HCT116 (cell line): ENCODE measurements at regions not wholly inside any gene's neighbourhood (a gene's known extent, or its start where the extent isn't known, plus 50 kb on each side); places are given as distances from the start of the nearest gene placed in this dataset.

Source experiments
- ATAC-seq: fragments of 200-7000 bp; cut with Tn5 transposase; 2 replicates; pipeline ENCODE4 v1.9.1; 2020; ENCODE audit warnings: mild to moderate bottlenecking, moderate library complexity
- BruUV-seq: library from RNA; stranded (reverse); fragments of 400-500 nt; replicated peaks from 2 replicates; lab custom pipeline; 2021; lab: Mats Ljungman, UMichigan
- CTCF ChIA-PET: fragments of 300-600 bp; sonication (Branson Sonifier 250); formaldehyde crosslinking; loops from one replicate; lab custom pipeline; 2021; ENCODE audit warnings: antibody characterized with exemption; lab: Charles Lee
- POLR2A ChIA-PET: fragments of 300-600, 350-600 bp; sonication (Branson Sonifier 250); formaldehyde crosslinking; loops from one replicate; lab custom pipeline; 2021; ENCODE audit warnings: antibody characterized with exemption; lab: Charles Lee
- RAD21 ChIA-PET, 2 experiments: fragments of 300-600 bp; sonication (Branson Sonifier 250); formaldehyde crosslinking; loops; one replicate each; lab custom pipeline; 2023; ENCODE audit warnings: low total read pairs in 2 of 2; ENCODE audit not compliant: uncharacterized antibody in 2 of 2, unreplicated experiment in 2 of 2, low non-redundant PET in 1 of 2; lab: Charles Lee
- DNase-seq: peaks from one replicate; pipeline ENCODE4 v3.0.0-alpha.2; 2010; ENCODE audit warnings: low read depth, low spot score
- H2AFZ ChIP-seq: fragments of 200-600 bp; shearing (Covaris generic), sonication (generic); 2 replicates; pipeline ENCODE4 v1.6.1; 2017; ENCODE audit warnings: low read depth, mixed run types, mixed read lengths, antibody characterized with exemption, low read length; ENCODE audit not compliant: poor library complexity, severe bottlenecking
- H3K27ac ChIP-seq: 2 replicates; pipeline ENCODE4 v1.5.1; 2012; ENCODE audit warnings: low read depth, low read length
- H3K27me3 ChIP-seq: fragments of 200-600 bp; sonication (generic); 2 replicates; pipeline ENCODE4 v1.6.1; 2016; ENCODE audit warnings: mixed run types, low read length, mixed read lengths; ENCODE audit not compliant: insufficient read depth
- H3K36me3 ChIP-seq, 2 experiments: fragments of 200-500 bp in 1 of 2; fragments of 200-600 bp in 1 of 2; sonication (Bioruptor generic) in 1 of 2; sonication (generic) in 1 of 2; 2 replicates each; pipeline versions ENCODE4 v1.5.1 to v1.6.1; 2014 to 2016; ENCODE audit warnings: low read length in 2 of 2, inconsistent platforms in 1 of 2, mixed read lengths in 1 of 2, mixed run types in 1 of 2; ENCODE audit not compliant: insufficient read depth in 2 of 2, control insufficient read depth in 1 of 2
- H3K4me1 ChIP-seq, 2 experiments: fragments of 200-600 bp in 1 of 2; sonication (generic) in 1 of 2; 2 replicates each; pipeline versions ENCODE4 v1.5.1 to v1.6.1; 2012 to 2017; ENCODE audit warnings: low read length in 2 of 2, inconsistent platforms in 1 of 2, mild to moderate bottlenecking in 1 of 2, mixed read lengths in 1 of 2, mixed run types in 1 of 2, moderate library complexity in 1 of 2; ENCODE audit not compliant: insufficient read depth in 2 of 2, control insufficient read depth in 1 of 2
- H3K4me2 ChIP-seq: fragments of 200-600 bp; sonication (generic); 2 replicates; pipeline ENCODE4 v1.6.1; 2017; ENCODE audit warnings: mixed run types, low read length, mixed read lengths
- H3K4me3 ChIP-seq, 2 experiments: fragments of 200-600 bp in 1 of 2; sonication (generic) in 1 of 2; replicated peaks in 1 of 2; 2 replicates each; pipeline ENCODE4 v1.5.1; 2011 to 2016; ENCODE audit warnings: low read length in 2 of 2, control low read depth in 1 of 2, low read depth in 1 of 2, mild to moderate bottlenecking in 1 of 2, mixed read lengths in 1 of 2, mixed run types in 1 of 2
- H3K79me2 ChIP-seq: fragments of 200-600 bp; sonication (generic); 2 replicates; pipeline ENCODE4 v1.6.1; 2017; ENCODE audit warnings: mild to moderate bottlenecking, mixed run types, low read length, moderate library complexity, mixed read lengths; ENCODE audit not compliant: insufficient read depth
- H3K9ac ChIP-seq: fragments of 200-600 bp; sonication (generic); 2 replicates; pipeline ENCODE4 v1.6.1; 2016; ENCODE audit warnings: low read length, mixed read lengths
- H3K9me2 ChIP-seq: fragments of 200-600 bp; sonication (generic), shearing (Covaris generic); 2 replicates; pipeline ENCODE4 v1.6.1; 2017; ENCODE audit warnings: mixed run types, mild to moderate bottlenecking, moderate library complexity; ENCODE audit not compliant: insufficient read depth
- H3K9me3 ChIP-seq, 2 experiments: fragments of 200-500 bp in 1 of 2; fragments of 200-600 bp in 1 of 2; sonication (Bioruptor generic) in 1 of 2; sonication (generic) in 1 of 2; 2 replicates each; pipeline ENCODE4 v1.6.1; 2014 to 2017; ENCODE audit warnings: low read length in 2 of 2, mixed read lengths in 2 of 2, inconsistent platforms in 1 of 2, low read depth in 1 of 2, mild to moderate bottlenecking in 1 of 2, mixed run types in 1 of 2, moderate library complexity in 1 of 2; ENCODE audit not compliant: control insufficient read depth in 1 of 2, insufficient read depth in 1 of 2
- H4K20me1 ChIP-seq: fragments of 200-600 bp; sonication (generic), shearing (Covaris generic); 2 replicates; pipeline ENCODE4 v1.6.1; 2017; ENCODE audit warnings: mixed run types, mild to moderate bottlenecking, moderate library complexity; ENCODE audit not compliant: insufficient read depth
- CBX3 ChIP-seq: IDR thresholded peaks from 2 replicates; pipeline ENCODE4 v1.6.1; 2012; ENCODE audit warnings: low read depth
- CEBPB ChIP-seq: IDR thresholded peaks from 2 replicates; pipeline ENCODE4 v1.6.1; 2012; ENCODE audit warnings: low read depth
- EGR1 ChIP-seq: IDR thresholded peaks from 2 replicates; pipeline ENCODE4 v1.6.1; 2012; ENCODE audit warnings: low read depth
- ELF1 ChIP-seq: IDR thresholded peaks from 2 replicates; pipeline ENCODE4 v1.6.1; 2012; ENCODE audit warnings: low read depth, borderline replicate concordance
- EZH2 ChIP-seq: fragments of 200-600 bp; sonication (generic); IDR thresholded peaks from 2 replicates; pipeline ENCODE4 v1.6.1; 2017; ENCODE audit warnings: antibody characterized with exemption, mixed run types
- EZH2phosphoT487 ChIP-seq: fragments of 200-600 bp; IDR thresholded peaks from 2 replicates; pipeline ENCODE4 v1.6.1; 2018; ENCODE audit warnings: antibody characterized with exemption, borderline replicate concordance
- FOSL1 ChIP-seq: IDR thresholded peaks from 2 replicates; pipeline ENCODE4 v1.6.1; 2012; ENCODE audit warnings: low read depth
- JUND ChIP-seq: IDR thresholded peaks from 2 replicates; pipeline ENCODE4 v1.6.1; 2012
- POLR2A ChIP-seq: IDR thresholded peaks from 2 replicates; pipeline ENCODE4 v1.7.0; 2011; ENCODE audit warnings: borderline replicate concordance; ENCODE audit not compliant: insufficient read depth, insufficient read length; ENCODE audit errors: extremely low read depth
- POLR2AphosphoS5 ChIP-seq: IDR thresholded peaks from 2 replicates; pipeline ENCODE4 v1.6.1; 2011; ENCODE audit warnings: mild to moderate bottlenecking, low read depth, low read length, moderate library complexity
- RAD21 ChIP-seq: IDR thresholded peaks from 2 replicates; pipeline ENCODE4 v1.6.1; 2012; ENCODE audit warnings: low read depth, mild to moderate bottlenecking
- SIN3A ChIP-seq: IDR thresholded peaks from 2 replicates; pipeline ENCODE4 v1.6.1; 2012; ENCODE audit warnings: low read depth
- SP1 ChIP-seq: IDR thresholded peaks from 2 replicates; pipeline ENCODE4 v1.6.1; 2012; ENCODE audit warnings: low read depth
- SRF ChIP-seq: IDR thresholded peaks from 2 replicates; pipeline ENCODE4 v1.6.1; 2012; ENCODE audit warnings: low read depth
- TCF7L2 ChIP-seq: IDR thresholded peaks from 2 replicates; pipeline ENCODE4 v1.7.0; 2011; ENCODE audit warnings: borderline replicate concordance, inconsistent platforms; ENCODE audit not compliant: insufficient read depth, insufficient read length; ENCODE audit errors: extremely low read depth
- ZFX ChIP-seq: fragments of 450-650 bp; IDR thresholded peaks from 2 replicates; pipeline ENCODE4 v1.6.1; 2017
- intact Hi-C: fragments of 100-400 bp; cut with micrococcal nuclease; formaldehyde crosslinking; loops from 2 replicates; pipeline ENCODE4 v1.10.0; 2022
- TF ChIP-seq, protein P1 (sequence below): IDR thresholded peaks from 2 replicates; pipeline ENCODE4 v1.6.1; 2012; ENCODE audit warnings: low read depth
- TF ChIP-seq, protein P2 (sequence below): IDR thresholded peaks from 2 replicates; pipeline ENCODE4 v1.6.1; 2012
- TF ChIP-seq, protein P3 (sequence below): IDR thresholded peaks from 2 replicates; pipeline ENCODE4 v1.6.1; 2012

GRCh38 chr4:41379230-41379629, 122.5 kb downstream of the UCHL1 start (continued):
- TF ChIP-seq, protein P1, sequence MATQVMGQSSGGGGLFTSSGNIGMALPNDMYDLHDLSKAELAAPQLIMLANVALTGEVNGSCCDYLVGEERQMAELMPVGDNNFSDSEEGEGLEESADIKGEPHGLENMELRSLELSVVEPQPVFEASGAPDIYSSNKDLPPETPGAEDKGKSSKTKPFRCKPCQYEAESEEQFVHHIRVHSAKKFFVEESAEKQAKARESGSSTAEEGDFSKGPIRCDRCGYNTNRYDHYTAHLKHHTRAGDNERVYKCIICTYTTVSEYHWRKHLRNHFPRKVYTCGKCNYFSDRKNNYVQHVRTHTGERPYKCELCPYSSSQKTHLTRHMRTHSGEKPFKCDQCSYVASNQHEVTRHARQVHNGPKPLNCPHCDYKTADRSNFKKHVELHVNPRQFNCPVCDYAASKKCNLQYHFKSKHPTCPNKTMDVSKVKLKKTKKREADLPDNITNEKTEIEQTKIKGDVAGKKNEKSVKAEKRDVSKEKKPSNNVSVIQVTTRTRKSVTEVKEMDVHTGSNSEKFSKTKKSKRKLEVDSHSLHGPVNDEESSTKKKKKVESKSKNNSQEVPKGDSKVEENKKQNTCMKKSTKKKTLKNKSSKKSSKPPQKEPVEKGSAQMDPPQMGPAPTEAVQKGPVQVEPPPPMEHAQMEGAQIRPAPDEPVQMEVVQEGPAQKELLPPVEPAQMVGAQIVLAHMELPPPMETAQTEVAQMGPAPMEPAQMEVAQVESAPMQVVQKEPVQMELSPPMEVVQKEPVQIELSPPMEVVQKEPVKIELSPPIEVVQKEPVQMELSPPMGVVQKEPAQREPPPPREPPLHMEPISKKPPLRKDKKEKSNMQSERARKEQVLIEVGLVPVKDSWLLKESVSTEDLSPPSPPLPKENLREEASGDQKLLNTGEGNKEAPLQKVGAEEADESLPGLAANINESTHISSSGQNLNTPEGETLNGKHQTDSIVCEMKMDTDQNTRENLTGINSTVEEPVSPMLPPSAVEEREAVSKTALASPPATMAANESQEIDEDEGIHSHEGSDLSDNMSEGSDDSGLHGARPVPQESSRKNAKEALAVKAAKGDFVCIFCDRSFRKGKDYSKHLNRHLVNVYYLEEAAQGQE, result no peak
- TF ChIP-seq JUND (no peak), SIN3A (no peak), TCF7L2 (no peak)
- TF ChIP-seq, protein P2, sequence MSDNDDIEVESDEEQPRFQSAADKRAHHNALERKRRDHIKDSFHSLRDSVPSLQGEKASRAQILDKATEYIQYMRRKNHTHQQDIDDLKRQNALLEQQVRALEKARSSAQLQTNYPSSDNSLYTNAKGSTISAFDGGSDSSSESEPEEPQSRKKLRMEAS, result no peak

GRCh38 chr4:41380511-41381157, 123.9 kb downstream of the UCHL1 start:
- Histone ChIP-seq H3K9me3 (no peaks in the 10 kb centered on the region; a peak in 1 of 4 replicates), H3K79me2 (no peaks in the 10 kb centered on the region), H3K27me3 (no peaks in the 10 kb centered on the region), H3K9me2 (no peaks in the 10 kb centered on the region), H3K36me3 (no peaks in the 10 kb centered on the region), H4K20me1 (no peaks in the 10 kb centered on the region), H3K4me1 (peaks cover 0 to 2% of the 10 kb centered on the region in 2 experiments; a peak in 2 of 4 replicates), H3K4me3 (no peak overlapping the region), H3K27ac (no peak overlapping the region), H3K4me2 (no peak overlapping the region), H2AFZ (no peak overlapping the region), H3K9ac (no peak overlapping the region)
- ChIA-PET RAD21 (no interaction called here), CTCF (no interaction called here), POLR2A (no interaction called here)
- intact Hi-C loops, result no loop called here
- DNase-seq, result no peak
- ATAC-seq, result no peak
- BruUV-seq, result no TSS peak
- TF ChIP-seq SIN3A (no peak), ELF1 (no peak), POLR2A (no peak), EZH2 (no peak), POLR2AphosphoS5 (no peak), EGR1 (no peak), ZFX (no peak), TCF7L2 (no peak), SP1 (no peak), CEBPB (no peak), CBX3 (no peak), SRF (no peak), EZH2phosphoT487 (no peak), JUND (no peak), RAD21 (no peak), FOSL1 (no peak)
- TF ChIP-seq, protein P3, sequence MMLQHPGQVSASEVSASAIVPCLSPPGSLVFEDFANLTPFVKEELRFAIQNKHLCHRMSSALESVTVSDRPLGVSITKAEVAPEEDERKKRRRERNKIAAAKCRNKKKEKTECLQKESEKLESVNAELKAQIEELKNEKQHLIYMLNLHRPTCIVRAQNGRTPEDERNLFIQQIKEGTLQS, result no peak
- TF ChIP-seq, protein P2, result no peak
- TF ChIP-seq, protein P1, result no peak
